Neuronal stem cell (in vitro differentiated cells): ENCODE measurements at regions not wholly inside any gene's neighbourhood (a gene's known extent, or its start where the extent isn't known, plus 50 kb on each side); places are given as distances from the start of the nearest gene placed in this dataset.

Experiments
- DNase-seq: peaks from one replicate; pipeline ENCODE4 v3.0.0-alpha.2; 2013; ENCODE audit warnings: low spot score
- H2AFZ ChIP-seq: one replicate; pipeline ENCODE4 v1.6.1; 2013; ENCODE audit warnings: mild to moderate bottlenecking, low read length, inconsistent platforms
- H2AK5ac ChIP-seq: 2 replicates; pipeline ENCODE4 v1.6.1; 2013; ENCODE audit warnings: low read depth, mild to moderate bottlenecking, inconsistent platforms, low read length, moderate library complexity, mixed read lengths
- H2BK120ac ChIP-seq: 2 replicates; pipeline ENCODE4 v1.6.1; 2013; ENCODE audit warnings: low read depth, mild to moderate bottlenecking, inconsistent platforms, low read length, moderate library complexity, mixed read lengths
- H2BK12ac ChIP-seq: one replicate; pipeline ENCODE4 v1.6.1; 2013; ENCODE audit warnings: low read length, inconsistent platforms
- H2BK15ac ChIP-seq: 2 replicates; pipeline ENCODE4 v1.6.1; 2013; ENCODE audit warnings: mild to moderate bottlenecking, low read length, inconsistent platforms, mixed read lengths
- H2BK5ac ChIP-seq: one replicate; pipeline ENCODE4 v1.6.1; 2013; ENCODE audit warnings: inconsistent platforms, mild to moderate bottlenecking, low read length, moderate library complexity
- H3K14ac ChIP-seq: one replicate; pipeline ENCODE4 v1.6.1; 2013; ENCODE audit warnings: low read length, inconsistent platforms
- H3K18ac ChIP-seq: 2 replicates; pipeline ENCODE4 v1.6.1; 2013; ENCODE audit warnings: low read length, inconsistent platforms
- H3K23ac ChIP-seq: 2 replicates; pipeline ENCODE4 v1.6.1; 2013; ENCODE audit warnings: low read depth, mild to moderate bottlenecking, mixed read lengths, low read length, inconsistent platforms; ENCODE audit not compliant: poor library complexity
- H3K27ac ChIP-seq: replicated peaks from 3 replicates; pipeline ENCODE4 v1.5.1; 2013; ENCODE audit warnings: low read length, inconsistent platforms
- H3K27me3 ChIP-seq, 3 experiments: 2 replicates each; pipeline ENCODE4 v1.6.1; 2013; ENCODE audit warnings: low read length in 3 of 3, mild to moderate bottlenecking in 2 of 3, inconsistent platforms in 1 of 3, low read depth in 1 of 3, mixed read lengths in 1 of 3, moderate library complexity in 1 of 3; ENCODE audit not compliant: control insufficient read depth in 3 of 3, insufficient read depth in 3 of 3
- H3K36me3 ChIP-seq, 2 donors: replicated peaks in 1 of 2; 2 replicates each; pipeline ENCODE4 v1.6.1; 2013; ENCODE audit warnings: low read length in 2 of 2; ENCODE audit not compliant: control insufficient read depth in 2 of 2, insufficient read depth in 2 of 2
- H3K4ac ChIP-seq: 2 replicates; pipeline ENCODE4 v1.6.1; 2013; ENCODE audit warnings: inconsistent platforms, mild to moderate bottlenecking, low read length, moderate library complexity
- H3K4me1 ChIP-seq, 2 donors: 1 replicate in 1 of 2; 2 replicates in 1 of 2; pipeline ENCODE4 v1.6.1; 2013; ENCODE audit warnings: low read length in 2 of 2, low read depth in 1 of 2; ENCODE audit not compliant: control insufficient read depth in 2 of 2, insufficient read depth in 1 of 2
- H3K4me2 ChIP-seq: one replicate; pipeline ENCODE4 v1.6.1; 2013; ENCODE audit warnings: mild to moderate bottlenecking, low read length, inconsistent platforms; ENCODE audit not compliant: insufficient read depth, poor library complexity, severe bottlenecking
- H3K4me3 ChIP-seq, 2 donors: 2 replicates each; pipeline ENCODE4 v1.5.1; 2013; ENCODE audit warnings: low read length in 2 of 2, mild to moderate bottlenecking in 2 of 2, inconsistent platforms in 1 of 2, moderate library complexity in 1 of 2
- H3K79me1 ChIP-seq: one replicate; pipeline ENCODE4 v1.6.1; 2013; ENCODE audit warnings: low read depth, mild to moderate bottlenecking, inconsistent platforms, low read length, moderate library complexity
- H3K9ac ChIP-seq: one replicate; pipeline ENCODE4 v1.6.1; 2013; ENCODE audit warnings: mild to moderate bottlenecking, low read depth, low read length, inconsistent platforms; ENCODE audit not compliant: poor library complexity
- H3K9me3 ChIP-seq, 2 donors: replicated peaks in 1 of 2; 2 replicates each; pipeline versions ENCODE3 to v1.6.1; 2013; ENCODE audit warnings: low read length in 2 of 2, mild to moderate bottlenecking in 2 of 2, inconsistent platforms in 1 of 2, low read depth in 1 of 2, mixed read lengths in 1 of 2, moderate library complexity in 1 of 2; ENCODE audit not compliant: control insufficient read depth in 2 of 2, insufficient read depth in 1 of 2
- H4K8ac ChIP-seq: one replicate; pipeline ENCODE4 v1.6.1; 2013; ENCODE audit warnings: low read depth, mild to moderate bottlenecking, inconsistent platforms, low read length, moderate library complexity
- H4K91ac ChIP-seq: one replicate; pipeline ENCODE4 v1.6.1; 2013; ENCODE audit warnings: low read length, low read depth, mild to moderate bottlenecking, inconsistent platforms; ENCODE audit not compliant: poor library complexity
- WGBS, 2 donors: extraction: QIAGEN DNeasy Blood & Tissue Kit; methylation state at CpG; one replicate each; pipeline ENCODE4 v1.1.7; 2013; ENCODE audit warnings: missing lambda C conversion rate in 2 of 2, mixed read lengths in 1 of 2; ENCODE audit not compliant: insufficient read length in 2 of 2, insufficient replicate concordance in 1 of 2; ENCODE audit errors: extremely low coverage in 2 of 2; 5-methylcytosine and 5-hydroxymethylcytosine counted together

DNA sequence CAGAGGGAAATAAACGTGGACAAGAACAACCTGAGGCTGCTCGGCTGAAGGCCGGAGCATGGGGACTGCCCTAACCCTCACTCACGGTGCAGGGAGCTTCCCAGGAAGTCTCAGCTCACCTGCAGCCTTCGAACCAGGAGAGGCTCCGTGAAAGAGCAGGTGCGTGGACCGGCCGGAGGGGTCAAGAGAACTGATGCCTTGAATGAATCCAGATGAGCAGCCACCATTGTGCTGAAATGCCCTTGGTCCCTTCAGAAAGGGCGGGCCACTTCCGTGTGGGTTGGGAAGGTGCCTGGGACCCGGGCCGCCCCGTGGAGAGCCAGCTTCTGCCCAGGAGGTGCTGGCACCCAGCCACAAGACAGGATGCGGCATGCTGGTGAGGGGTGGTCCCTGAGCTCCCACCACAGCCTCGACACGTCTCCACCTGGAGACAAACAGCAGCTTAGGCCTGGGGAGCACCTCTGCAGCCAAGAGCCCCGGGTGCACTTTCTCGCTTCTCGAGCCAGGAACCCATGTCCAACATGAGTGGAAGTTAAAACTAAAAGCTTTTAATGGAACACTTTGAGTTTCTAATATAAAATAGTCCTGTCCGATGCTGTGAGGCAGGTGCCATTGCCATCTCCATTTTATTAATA lies 83.5 kb downstream of the TTLL2 start:
- peak overlapping the region; percentile 12 for H3K23ac ChIP-seq
- no CpG with 5 or more reads among the region's 21 CpGs for whole genome bisulfite sequencing, 2 donors
- H2AFZ ChIP-seq = no peak overlapping the region
- no peak overlapping the region for H2BK120ac ChIP-seq
- H3K27me3 ChIP-seq = peaks cover 0 to 18% (median 0%) of the 10 kb centered on the region in 3 experiments
- peak overlapping the region; percentile 54 for H2BK15ac ChIP-seq
- no peak overlapping the region for H3K4ac ChIP-seq
- H3K9ac ChIP-seq = no peak overlapping the region
- H3K18ac ChIP-seq = peak overlapping the region; percentile 90
- no peaks in the 10 kb centered on the region for H3K79me1 ChIP-seq
- H3K4me1 ChIP-seq = peaks cover 0 to 11% of the 10 kb centered on the region in 2 donors
- no peak overlapping the region for H4K8ac ChIP-seq
- H3K4me2 ChIP-seq = no peak overlapping the region
- H2BK12ac ChIP-seq = peak overlapping the region; percentile 93
- no peaks in the 10 kb centered on the region for H3K36me3 ChIP-seq
- H3K27ac ChIP-seq = no peak overlapping the region
- no peak overlapping the region for H3K14ac ChIP-seq
- peak overlapping the region; percentile 89 for H2AK5ac ChIP-seq
- H3K9me3 ChIP-seq = no peaks in the 10 kb centered on the region
- H4K91ac ChIP-seq = no peak overlapping the region
- H3K4me3 ChIP-seq = no peak overlapping the region
- DNase-seq = no peak
- no peak overlapping the region for H2BK5ac ChIP-seq

DNA sequence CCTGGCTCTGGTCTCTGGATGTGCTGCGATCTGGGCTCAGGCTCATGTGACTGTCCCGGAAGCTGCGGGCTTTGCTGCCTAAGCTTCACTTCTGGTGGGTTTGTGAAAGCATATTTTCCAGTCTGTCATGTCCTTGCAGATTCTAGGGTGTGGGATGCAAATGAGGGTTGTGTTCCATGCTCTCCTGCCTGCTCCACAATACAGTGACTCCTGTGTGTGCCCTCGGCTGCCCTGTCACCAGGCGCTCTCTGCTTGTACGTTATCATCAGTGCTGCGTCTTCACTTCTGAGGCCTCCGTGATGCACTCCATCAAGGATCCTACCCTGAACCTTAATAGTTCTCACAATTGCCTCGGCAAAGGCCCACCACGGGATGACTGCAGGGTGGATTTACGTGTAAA lies 84.2 kb downstream of the TTLL2 start:
- no peaks in the 10 kb centered on the region for H3K79me1 ChIP-seq
- no peak for DNase-seq
- peaks cover 0 to 11% of the 10 kb centered on the region in 2 donors for H3K4me1 ChIP-seq
- H3K36me3 ChIP-seq = no peaks in the 10 kb centered on the region
- H2BK120ac ChIP-seq = no peak overlapping the region
- no CpG with 5 or more reads among the region's 11 CpGs for WGBS, 2 donors
- peak overlapping the region; percentile 54 for H2BK15ac ChIP-seq
- H3K18ac ChIP-seq = peak overlapping the region; percentile 65
- H3K27me3 ChIP-seq = peaks cover 0 to 18% (median 0%) of the 10 kb centered on the region in 3 experiments
- H2BK12ac ChIP-seq = no peak overlapping the region
- H3K4ac ChIP-seq = no peak overlapping the region
- peak overlapping the region; percentile 30 for H3K9ac ChIP-seq
- peak overlapping the region; percentile 98 for H2AK5ac ChIP-seq
- no peak overlapping the region for H4K91ac ChIP-seq
- H3K27ac ChIP-seq = no peak overlapping the region
- H3K23ac ChIP-seq = no peak overlapping the region
- H3K9me3 ChIP-seq = no peaks in the 10 kb centered on the region
- no peak overlapping the region for H2AFZ ChIP-seq
- no peak overlapping the region for H4K8ac ChIP-seq
- H3K4me2 ChIP-seq = no peak overlapping the region
- no peak overlapping the region for H2BK5ac ChIP-seq
- H3K4me3 ChIP-seq = no peak overlapping the region
- H3K14ac ChIP-seq = no peak overlapping the region

DNA sequence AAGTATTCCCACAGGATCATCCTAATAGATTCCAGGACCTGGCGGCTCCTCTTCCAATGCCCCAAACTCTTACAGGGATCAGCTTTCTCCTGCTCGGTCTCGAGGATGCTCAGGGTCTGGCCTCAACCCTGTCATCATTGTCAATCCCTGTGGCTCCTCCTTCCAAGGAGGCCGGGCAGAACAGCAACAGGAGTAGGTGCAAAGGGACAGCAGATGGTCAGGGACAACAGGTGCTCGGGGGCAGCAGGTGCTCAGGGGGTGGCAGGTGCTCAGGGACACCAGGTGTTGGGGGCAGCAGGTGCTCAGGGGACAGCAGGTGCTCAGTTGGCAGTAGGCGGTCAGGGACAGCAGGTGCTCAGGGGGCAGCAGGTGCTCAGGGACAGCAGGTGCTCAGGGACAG lies 84.8 kb downstream of the TTLL2 start:
- WGBS, 2 donors = no CpG with 5 or more reads among the region's 6 CpGs
- DNase-seq = no peak
- H3K36me3 ChIP-seq = no peaks in the 10 kb centered on the region
- peak overlapping the region; percentile 31 for H3K9ac ChIP-seq
- peak overlapping the region; percentile 13 for H3K23ac ChIP-seq
- peak overlapping the region; percentile 31 for H3K14ac ChIP-seq
- no peak overlapping the region for H3K4ac ChIP-seq
- peak overlapping the region; percentile 98 for H2AK5ac ChIP-seq
- H3K79me1 ChIP-seq = no peaks in the 10 kb centered on the region
- H2BK12ac ChIP-seq = peak overlapping the region; percentile 64
- no peak overlapping the region for H4K8ac ChIP-seq
- peak overlapping the region; percentile 51 for H2BK120ac ChIP-seq
- no peak overlapping the region for H2AFZ ChIP-seq
- peak overlapping the region; percentile 77 for H2BK15ac ChIP-seq
- peaks cover 0 to 11% of the 10 kb centered on the region in 2 donors for H3K4me1 ChIP-seq
- H3K4me3 ChIP-seq = peak overlapping the region in 1 of 2 donors; percentile 16
- H3K27me3 ChIP-seq = peaks cover 0 to 18% (median 0%) of the 10 kb centered on the region in 3 experiments
- no peak overlapping the region for H4K91ac ChIP-seq
- H3K4me2 ChIP-seq = no peak overlapping the region
- no peaks in the 10 kb centered on the region for H3K9me3 ChIP-seq
- no peak overlapping the region for H3K27ac ChIP-seq
- no peak overlapping the region for H2BK5ac ChIP-seq
- peak overlapping the region; percentile 76 for H3K18ac ChIP-seq

DNA sequence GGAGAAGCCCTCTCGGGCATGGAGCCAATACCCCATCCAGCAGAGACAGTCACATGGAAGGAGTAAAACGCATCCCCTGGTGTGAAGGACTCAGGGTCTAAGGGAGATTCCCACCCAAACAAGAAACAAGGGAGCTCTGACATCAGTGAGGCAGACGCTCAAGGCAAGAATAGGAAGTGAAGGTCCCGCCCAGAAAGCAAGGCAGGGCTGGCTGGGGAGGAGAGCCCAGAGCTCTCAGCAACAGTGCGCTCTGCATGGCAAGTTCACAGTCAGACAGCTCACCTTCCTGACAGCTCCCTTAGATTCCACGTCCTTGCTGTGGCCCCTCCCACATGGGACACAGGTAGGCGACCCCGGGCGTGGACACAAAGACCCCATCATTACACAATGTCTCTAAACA lies 85.6 kb downstream of the TTLL2 start:
- H3K9ac ChIP-seq = no peak overlapping the region
- no peak overlapping the region for H3K4me2 ChIP-seq
- H3K4me1 ChIP-seq = peaks cover 0 to 11% of the 10 kb centered on the region in 2 donors
- H4K91ac ChIP-seq = peak overlapping the region; percentile 46
- no peak overlapping the region for H3K23ac ChIP-seq
- WGBS, 2 donors = no CpG with 5 or more reads among the region's 9 CpGs
- H2BK12ac ChIP-seq = no peak overlapping the region
- H3K18ac ChIP-seq = peak overlapping the region; percentile 78
- H3K14ac ChIP-seq = no peak overlapping the region
- no peak for DNase-seq
- no peaks in the 10 kb centered on the region for H3K36me3 ChIP-seq
- H4K8ac ChIP-seq = peak overlapping the region; percentile 19
- no peak overlapping the region for H2BK15ac ChIP-seq
- H3K79me1 ChIP-seq = no peaks in the 10 kb centered on the region
- no peak overlapping the region for H3K27ac ChIP-seq
- peaks cover 0 to 13% (median 0%) of the 10 kb centered on the region in 3 experiments for H3K27me3 ChIP-seq
- H2AFZ ChIP-seq = no peak overlapping the region
- no peak overlapping the region for H2BK120ac ChIP-seq
- H3K4ac ChIP-seq = no peak overlapping the region
- H2BK5ac ChIP-seq = no peak overlapping the region
- no peak overlapping the region for H3K4me3 ChIP-seq
- peak overlapping the region; percentile 60 for H2AK5ac ChIP-seq
- H3K9me3 ChIP-seq = no peaks in the 10 kb centered on the region
